Glomerular visceral epithelial cell (primary cell): ENCODE measurements at regions not wholly inside any gene's neighbourhood (a gene's known extent, or its start where the extent isn't known, plus 50 kb on each side); places are given as distances from the start of the nearest gene placed in this dataset.
"Not testable (repeated sequence)": the region's sequence is repeated elsewhere in the genome, so short reads cannot be mapped to it uniquely, and the experiment has no call there.

Experiments used
- DNase-seq: peaks from one replicate; pipeline ENCODE4 v3.0.0-alpha.2; 2016; ENCODE audit errors: extremely low spot score

DNA sequence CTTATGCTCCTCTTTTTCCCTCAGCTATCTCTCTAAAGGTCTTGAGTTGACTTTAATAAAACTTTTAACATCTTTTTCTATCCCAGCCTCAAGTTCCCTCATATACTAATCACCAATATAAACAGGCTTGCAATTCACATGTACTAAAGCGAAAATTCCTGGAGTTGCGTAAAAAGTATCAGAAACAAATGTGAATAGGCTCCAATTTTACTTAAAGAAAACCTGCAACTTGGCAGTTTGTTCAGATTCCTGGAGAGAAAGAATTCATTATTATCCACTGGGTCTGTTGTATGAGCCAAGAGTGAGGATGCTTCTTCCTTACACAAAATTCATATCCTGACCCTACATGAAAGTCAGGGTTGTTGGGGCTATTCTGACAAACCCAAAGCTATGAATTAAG lies 384.2 kb downstream of the DTWD2 start:
- no peak for DNase-seq

GRCh38 chr5:118603278-118603677 lies 385.1 kb downstream of the DTWD2 start:
- DNase-seq, result no peak

DNA sequence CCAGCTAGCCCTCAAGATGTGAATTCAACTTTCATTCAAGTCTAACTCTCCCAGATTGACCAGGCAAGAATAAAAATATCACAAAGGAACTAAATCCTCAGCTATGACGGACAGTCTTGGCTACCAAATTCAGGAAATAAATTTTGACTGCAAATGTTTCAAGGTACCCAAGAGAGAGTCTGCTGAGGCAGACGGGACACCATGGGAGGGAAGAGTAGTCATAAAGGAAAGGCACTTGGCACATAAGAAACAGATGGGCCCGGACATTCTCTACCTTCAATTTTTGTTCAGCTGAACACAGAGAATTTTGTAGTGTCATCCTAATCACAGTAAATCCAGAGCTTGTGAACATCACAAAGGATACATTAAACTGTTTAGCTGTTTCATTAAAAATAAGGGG lies 390.0 kb downstream of the DTWD2 start:
- DNase-seq, result no peak

DNA sequence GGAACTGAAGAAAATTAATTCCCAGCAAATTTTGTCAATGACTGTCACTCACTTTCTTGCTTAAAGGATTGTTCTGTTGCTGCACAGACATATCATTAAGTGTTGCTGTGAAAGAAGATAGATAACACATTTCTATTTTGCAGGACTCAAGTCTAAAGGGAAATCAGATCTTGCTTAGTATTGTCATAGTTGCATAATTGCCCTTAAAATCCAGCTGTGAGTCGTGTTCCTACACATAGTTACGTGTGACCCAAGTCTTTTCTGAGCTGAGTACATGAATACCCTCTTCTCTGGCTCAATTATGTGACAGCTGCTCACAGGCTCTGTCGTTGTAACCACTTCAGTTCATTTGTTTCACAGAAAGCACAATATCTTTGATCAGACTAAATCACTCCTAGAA lies 390.8 kb downstream of the DTWD2 start:
- peak; percentile 13 for DNase-seq

- DNase-seq, result no peak
Observed at GRCh38 chr5:118596255-118596654, 392.1 kb downstream of the DTWD2 start.

GRCh38 chr5:118593003-118593328 lies 395.4 kb downstream of the DTWD2 start:
- no peak for DNase-seq

DNA sequence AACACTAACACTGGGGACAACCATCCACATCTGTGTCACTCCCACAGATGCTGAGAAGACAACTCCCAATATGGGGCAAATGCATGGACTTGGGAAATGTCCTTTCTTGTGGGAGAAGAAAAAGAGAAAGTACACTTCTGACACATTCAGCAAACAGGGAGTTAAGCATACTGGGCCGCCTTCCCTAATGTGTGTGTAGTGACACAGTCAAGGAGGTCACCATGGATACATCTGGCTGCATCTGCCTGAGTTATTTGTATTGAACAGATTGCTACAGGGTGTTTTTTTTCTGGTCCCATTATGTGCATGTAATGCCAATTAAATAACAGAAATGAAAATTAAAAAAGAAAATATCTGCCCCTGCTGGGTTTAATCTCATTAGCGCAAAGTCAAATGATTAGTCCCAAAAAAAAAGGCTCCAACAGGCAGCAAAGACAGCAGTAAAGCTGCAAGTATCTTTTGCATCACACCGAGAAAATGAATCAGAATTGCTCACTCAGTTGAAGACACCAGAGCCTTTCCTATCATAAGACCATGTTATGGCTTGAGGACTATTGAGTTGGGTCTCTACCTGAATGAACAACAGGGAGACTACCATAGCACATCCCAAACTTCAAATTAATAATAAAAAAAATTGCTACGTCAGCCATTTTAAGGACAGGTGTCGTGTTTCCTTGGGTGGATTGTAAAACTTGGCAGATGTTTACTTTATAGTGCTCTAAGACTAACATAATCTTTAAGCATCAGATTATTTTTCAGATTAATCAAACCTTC lies 395.9 kb downstream of the DTWD2 start:
- no peak for DNase-seq

DNA sequence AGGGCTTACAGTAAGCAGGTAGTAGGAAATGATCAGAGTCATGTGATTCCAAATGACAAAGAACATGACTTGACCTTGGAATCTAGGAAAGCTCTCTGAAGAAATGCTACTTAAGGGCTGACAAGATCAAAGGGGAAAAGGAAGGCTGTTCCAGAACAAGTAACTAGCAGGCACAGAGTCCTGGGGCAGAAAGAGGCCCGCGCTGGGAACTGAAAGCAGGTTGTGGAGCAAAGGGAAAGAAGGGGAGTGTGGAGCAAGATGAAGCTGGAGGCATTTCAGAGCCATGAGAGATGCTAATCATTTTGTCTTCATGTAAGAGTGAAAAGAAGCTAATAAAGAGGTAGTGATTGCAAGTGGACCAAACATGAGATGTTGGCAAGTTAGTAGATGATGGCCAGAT lies 397.5 kb downstream of the DTWD2 start:
- DNase-seq, result no peak

DNA sequence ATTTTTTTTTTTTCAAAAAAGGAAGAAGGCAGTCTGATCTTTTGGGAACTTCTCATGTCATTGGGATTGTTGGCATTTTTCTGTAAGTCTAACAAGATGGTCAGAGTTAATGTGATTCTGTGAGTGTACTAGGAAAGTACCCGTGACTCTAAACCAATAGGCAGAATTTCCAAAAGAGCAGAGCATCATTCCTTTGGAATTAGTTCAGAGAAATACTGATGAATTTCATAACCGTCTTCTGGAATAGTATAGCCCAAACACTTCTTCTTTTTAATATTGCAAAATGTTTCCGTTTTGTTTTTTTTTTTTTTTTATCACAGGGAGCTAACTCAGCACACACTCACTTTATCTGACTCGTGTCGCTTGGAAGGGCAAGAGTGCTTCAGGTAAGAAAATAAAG lies 407.4 kb downstream of the DTWD2 start:
- DNase-seq, result no peak

DNA sequence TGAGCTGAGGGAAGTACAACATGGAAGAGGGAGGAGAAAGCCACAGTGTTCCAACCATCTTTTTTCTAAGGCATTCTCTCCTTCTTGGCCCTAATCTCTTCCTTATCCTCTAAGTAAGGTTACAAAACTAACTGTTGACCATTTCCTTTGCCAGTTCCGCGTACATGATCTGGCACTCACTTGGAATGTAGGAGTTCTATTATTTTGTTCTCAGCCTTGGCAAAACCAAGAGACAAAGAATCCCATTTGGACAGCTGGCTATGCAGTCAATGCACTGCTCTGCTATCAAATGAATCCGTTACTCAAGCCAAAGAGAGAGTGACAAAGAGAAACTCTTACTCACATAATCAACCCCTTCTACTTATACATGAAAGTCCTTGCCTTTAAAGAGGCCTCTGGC lies 410.3 kb downstream of the DTWD2 start:
- no peak for DNase-seq

- no peak for DNase-seq
Observed at GRCh38 chr5:118577621-118578020, 410.7 kb downstream of the DTWD2 start.

DNA sequence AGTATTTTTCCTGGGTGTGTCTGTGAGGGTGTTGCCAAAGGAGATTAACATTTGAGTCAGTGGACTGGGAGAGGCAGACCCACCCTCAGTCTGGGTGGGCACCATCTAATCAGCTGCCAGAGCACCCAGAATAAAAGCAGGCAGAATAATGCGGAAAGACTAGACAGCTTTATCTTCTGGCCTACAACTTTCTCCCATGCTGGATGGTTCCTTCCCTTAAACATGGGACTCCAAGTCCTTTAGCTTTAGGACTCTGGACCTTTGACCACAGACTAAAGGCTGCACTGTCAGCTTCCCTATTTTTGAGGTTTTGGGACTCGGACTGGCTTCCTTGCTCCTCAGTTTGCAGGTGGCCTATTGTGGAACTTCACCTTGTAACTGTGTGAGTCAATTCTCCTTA lies 418.1 kb downstream of the DTWD2 start:
- DNase-seq, result not testable (repeated sequence)

DNA sequence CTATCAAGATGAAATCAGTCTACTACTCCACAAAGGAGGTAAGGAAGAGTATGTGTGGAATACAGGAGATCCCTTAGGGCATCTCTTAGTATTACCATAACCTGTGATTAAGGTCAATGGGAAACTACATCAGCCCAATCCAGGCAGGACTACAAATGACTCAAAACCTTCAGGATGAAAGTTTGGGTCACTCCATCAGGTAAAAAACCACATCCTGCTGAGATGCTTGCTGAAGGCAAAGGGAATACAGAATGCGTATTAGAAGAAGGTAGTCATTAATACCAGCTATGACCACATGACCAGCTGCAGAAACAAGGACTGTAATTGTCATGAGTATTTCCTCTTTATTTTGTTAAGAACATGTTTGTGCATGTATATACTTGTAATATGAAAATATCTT lies 418.8 kb downstream of the DTWD2 start:
- DNase-seq, result not testable (repeated sequence)

- DNase-seq, result no peak
Observed at GRCh38 chr5:118565335-118565971, 422.9 kb downstream of the DTWD2 start.

GRCh38 chr5:118561971-118562370 lies 426.4 kb downstream of the DTWD2 start:
- no peak for DNase-seq

- no peak for DNase-seq
Observed at GRCh38 chr5:118561235-118561634, 427.1 kb downstream of the DTWD2 start.

DNA sequence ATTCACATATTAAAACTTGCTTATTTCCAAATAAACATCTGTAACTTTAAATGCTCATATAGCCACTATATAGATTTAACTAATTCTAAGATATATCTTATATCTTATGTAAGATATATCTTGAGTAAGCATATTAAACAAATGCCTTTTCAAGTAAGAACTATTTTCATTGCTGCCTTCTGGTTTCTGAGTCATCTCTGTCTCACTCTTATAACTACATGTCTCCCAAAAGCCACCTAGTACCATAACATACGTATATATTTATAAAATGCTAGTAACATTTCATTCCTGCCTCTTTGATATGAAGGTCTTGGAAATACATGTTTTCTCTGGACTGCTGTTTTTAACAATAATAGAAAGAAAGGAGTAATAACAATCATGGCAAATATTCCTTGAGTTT lies 429.5 kb downstream of the DTWD2 start:
- DNase-seq, result no peak

- DNase-seq, result no peak
Observed at GRCh38 chr5:118557251-118557661, 431.1 kb downstream of the DTWD2 start.

DNA sequence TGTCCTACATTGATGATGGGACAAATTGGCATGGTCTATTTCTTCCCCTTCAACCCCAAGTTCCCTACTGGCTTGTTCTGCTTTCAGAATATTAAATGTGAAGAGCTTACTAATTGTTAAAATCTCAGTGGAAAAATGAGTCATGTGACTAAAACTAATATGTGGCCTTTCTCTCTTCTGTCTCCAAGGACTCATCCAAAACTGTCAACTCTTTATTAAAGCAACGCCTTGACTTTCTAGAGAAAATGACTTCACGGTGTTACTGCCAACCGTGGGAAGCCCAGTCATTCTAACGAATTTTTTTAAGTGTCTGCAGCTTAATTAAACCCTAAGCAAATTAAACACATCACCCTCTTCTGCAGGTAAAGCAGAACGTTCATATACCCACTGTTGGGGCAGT lies 431.6 kb downstream of the DTWD2 start:
- DNase-seq, result no peak

DNA sequence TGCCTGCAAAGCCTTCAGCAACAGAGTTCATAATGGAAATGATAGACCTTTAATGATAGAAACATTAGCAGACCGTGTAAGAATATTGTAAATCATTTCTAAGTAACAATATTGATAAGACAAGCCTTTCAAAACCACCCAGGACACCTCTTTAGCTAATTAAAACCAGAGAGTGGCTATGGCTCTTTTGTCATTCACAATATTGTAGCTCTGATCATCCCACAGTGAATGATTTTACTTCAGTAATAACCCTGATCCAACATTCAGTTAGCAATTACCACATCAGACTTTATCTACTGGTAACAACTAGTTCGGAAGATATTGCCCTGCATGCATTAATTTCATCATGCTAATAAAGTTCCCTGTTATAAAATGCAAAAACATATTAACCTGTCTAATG lies 432.6 kb downstream of the DTWD2 start:
- no peak for DNase-seq

- peak; percentile 14 for DNase-seq
Observed at GRCh38 chr5:118554981-118555380, 433.4 kb downstream of the DTWD2 start.

DNA sequence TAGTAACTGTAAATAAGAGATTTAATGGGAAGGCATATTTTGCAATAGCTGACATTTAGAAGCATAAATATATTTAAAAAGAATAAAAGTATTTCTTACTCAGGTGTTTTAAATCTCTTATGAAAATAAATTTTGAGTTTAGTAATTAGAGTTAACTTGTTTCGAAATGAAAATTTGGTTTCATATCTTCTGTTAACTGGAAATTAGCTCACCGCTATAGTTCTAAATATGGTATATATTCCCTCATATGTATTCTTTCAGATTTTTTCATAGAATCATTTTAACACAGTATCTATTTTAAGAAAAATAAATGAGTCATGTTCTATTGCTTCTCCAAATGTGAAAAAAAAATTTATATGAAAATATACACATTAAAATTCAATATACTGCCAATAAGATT lies 434.1 kb downstream of the DTWD2 start:
- no peak for DNase-seq

GRCh38 chr5:118553662-118554061 lies 434.7 kb downstream of the DTWD2 start:
- peak; percentile 99 for DNase-seq
